Gastroesophageal sphincter (tissue), 4 donors: ENCODE measurements at regions not wholly inside any gene's neighbourhood (a gene's known extent, or its start where the extent isn't known, plus 50 kb on each side); places are given as distances from the start of the nearest gene placed in this dataset.

Source experiments
- ATAC-seq: fragments of 150-250 bp; one replicate; pipeline ENCODE4 v1.9.1; 2016; ENCODE audit warnings: mild to moderate bottlenecking, moderate library complexity
- H3K27ac ChIP-seq, 4 donors: fragments of 200-600 bp; sonication (generic) in 3 of 4; 1 replicate in 3 of 4; 2 replicates in 1 of 4; pipeline ENCODE4 v1.5.1; 2016 to 2019
- H3K27me3 ChIP-seq: fragments of 200-600 bp; sonication (generic); one replicate; pipeline ENCODE4 v1.5.1; 2019
- H3K36me3 ChIP-seq, 2 donors: fragments of 200-600 bp; sonication (generic); one replicate each; pipeline ENCODE4 v1.5.1; 2019; ENCODE audit warnings: control low read depth in 1 of 2
- H3K4me1 ChIP-seq, 3 donors: fragments of 200-600 bp; sonication (generic); 1 replicate in 2 of 3; 2 replicates in 1 of 3; pipeline ENCODE4 v1.5.1; 2016 to 2019; ENCODE audit warnings: control low read depth in 2 of 3
- H3K4me3 ChIP-seq, 2 donors: fragments of 200-600 bp; sonication (generic); one replicate each; pipeline ENCODE4 v1.5.1; 2019; ENCODE audit warnings: mild to moderate bottlenecking in 1 of 2, moderate library complexity in 1 of 2
- H3K9me3 ChIP-seq, 3 donors: fragments of 200-600 bp; sonication (generic); one replicate each; pipeline ENCODE4 v1.5.1; 2017 to 2019; ENCODE audit warnings: control low read depth in 2 of 3
- EP300 ChIP-seq: sonication (generic); formaldehyde crosslinking; IDR thresholded peaks from one replicate; pipeline ENCODE4 v1.6.1; 2017; ENCODE audit warnings: antibody characterized with exemption, mild to moderate bottlenecking
- POLR2A ChIP-seq, 2 donors: fragments of 450-650 bp; IDR thresholded peaks; one replicate each; pipeline ENCODE4 v1.6.1; 2017; ENCODE audit warnings: antibody characterized with exemption in 2 of 2, mild to moderate bottlenecking in 2 of 2, moderate library complexity in 1 of 2
- POLR2AphosphoS5 ChIP-seq: sonication (generic); formaldehyde crosslinking; IDR thresholded peaks from one replicate; pipeline ENCODE4 v1.6.1; 2017; ENCODE audit warnings: antibody characterized with exemption
- WGBS, 2 donors: methylation state at CpG; one replicate each; pipeline ENCODE4 v1.1.5; 2018; ENCODE audit warnings: low coverage in 1 of 2; 5-methylcytosine and 5-hydroxymethylcytosine counted together
- TF ChIP-seq, protein P1 (sequence below), 4 experiments: fragments of 200-600 bp in 2 of 4; fragments of 450-650 bp in 2 of 4; sonication (generic) in 1 of 4; IDR thresholded peaks; one replicate each; pipeline ENCODE4 v1.5.1; 2017 to 2019; ENCODE audit warnings: antibody characterized with exemption in 4 of 4, mild to moderate bottlenecking in 2 of 4, moderate library complexity in 2 of 4

DNA sequence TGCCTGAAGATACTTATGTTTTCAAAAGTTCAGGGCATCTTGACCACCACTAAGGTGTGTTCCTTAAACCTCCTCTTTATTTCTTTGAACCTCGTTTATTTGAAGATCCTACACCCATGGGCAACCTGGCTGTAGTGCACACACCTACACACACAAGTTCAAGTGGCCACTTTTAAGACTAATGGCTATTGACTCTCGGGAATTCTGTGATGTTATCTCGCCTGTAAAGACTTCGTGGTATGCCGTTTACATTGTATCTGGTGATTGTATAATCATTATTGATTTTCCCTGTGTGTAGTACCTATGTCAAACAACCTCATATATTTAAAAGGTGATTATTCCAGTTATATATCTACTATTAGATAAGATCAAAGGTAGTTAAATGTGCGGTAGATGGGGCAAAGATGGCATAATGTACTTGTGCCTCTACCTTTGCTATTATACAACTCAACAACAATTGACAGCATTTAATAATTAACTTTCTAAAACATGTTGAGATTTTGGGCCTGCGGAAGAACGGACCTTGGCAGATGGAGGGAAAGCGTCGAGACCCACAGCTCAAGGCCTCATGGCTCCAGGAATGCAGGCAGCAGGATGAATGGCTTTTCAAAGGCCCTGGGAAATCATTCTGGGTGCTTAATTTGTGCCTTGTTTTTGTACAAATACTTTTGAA is 51.4 kb upstream of the IRX2 start:
- no peak for TF ChIP-seq EP300
- TF ChIP-seq POLR2A (IDR thresholded peaks at IDR 0.05), result no peak
- TF ChIP-seq, protein P1, sequence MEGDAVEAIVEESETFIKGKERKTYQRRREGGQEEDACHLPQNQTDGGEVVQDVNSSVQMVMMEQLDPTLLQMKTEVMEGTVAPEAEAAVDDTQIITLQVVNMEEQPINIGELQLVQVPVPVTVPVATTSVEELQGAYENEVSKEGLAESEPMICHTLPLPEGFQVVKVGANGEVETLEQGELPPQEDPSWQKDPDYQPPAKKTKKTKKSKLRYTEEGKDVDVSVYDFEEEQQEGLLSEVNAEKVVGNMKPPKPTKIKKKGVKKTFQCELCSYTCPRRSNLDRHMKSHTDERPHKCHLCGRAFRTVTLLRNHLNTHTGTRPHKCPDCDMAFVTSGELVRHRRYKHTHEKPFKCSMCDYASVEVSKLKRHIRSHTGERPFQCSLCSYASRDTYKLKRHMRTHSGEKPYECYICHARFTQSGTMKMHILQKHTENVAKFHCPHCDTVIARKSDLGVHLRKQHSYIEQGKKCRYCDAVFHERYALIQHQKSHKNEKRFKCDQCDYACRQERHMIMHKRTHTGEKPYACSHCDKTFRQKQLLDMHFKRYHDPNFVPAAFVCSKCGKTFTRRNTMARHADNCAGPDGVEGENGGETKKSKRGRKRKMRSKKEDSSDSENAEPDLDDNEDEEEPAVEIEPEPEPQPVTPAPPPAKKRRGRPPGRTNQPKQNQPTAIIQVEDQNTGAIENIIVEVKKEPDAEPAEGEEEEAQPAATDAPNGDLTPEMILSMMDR (IDR thresholded peaks at IDR 0.05), result no peak
- TF ChIP-seq POLR2AphosphoS5, result no peak
- WGBS, 2 donors, result 68 to 80% methylated on average over 10 of the region's 10 CpGs
- no peak overlapping the region for H3K27ac ChIP-seq
- no peaks in the 10 kb centered on the region for H3K36me3 ChIP-seq
- no peaks in the 10 kb centered on the region for H3K4me1 ChIP-seq
- H3K9me3 ChIP-seq, result no peaks in the 10 kb centered on the region
- peaks cover 34% of the 10 kb centered on the region for H3K27me3 ChIP-seq
- no peak for ATAC-seq
- no peak overlapping the region for H3K4me3 ChIP-seq

DNA sequence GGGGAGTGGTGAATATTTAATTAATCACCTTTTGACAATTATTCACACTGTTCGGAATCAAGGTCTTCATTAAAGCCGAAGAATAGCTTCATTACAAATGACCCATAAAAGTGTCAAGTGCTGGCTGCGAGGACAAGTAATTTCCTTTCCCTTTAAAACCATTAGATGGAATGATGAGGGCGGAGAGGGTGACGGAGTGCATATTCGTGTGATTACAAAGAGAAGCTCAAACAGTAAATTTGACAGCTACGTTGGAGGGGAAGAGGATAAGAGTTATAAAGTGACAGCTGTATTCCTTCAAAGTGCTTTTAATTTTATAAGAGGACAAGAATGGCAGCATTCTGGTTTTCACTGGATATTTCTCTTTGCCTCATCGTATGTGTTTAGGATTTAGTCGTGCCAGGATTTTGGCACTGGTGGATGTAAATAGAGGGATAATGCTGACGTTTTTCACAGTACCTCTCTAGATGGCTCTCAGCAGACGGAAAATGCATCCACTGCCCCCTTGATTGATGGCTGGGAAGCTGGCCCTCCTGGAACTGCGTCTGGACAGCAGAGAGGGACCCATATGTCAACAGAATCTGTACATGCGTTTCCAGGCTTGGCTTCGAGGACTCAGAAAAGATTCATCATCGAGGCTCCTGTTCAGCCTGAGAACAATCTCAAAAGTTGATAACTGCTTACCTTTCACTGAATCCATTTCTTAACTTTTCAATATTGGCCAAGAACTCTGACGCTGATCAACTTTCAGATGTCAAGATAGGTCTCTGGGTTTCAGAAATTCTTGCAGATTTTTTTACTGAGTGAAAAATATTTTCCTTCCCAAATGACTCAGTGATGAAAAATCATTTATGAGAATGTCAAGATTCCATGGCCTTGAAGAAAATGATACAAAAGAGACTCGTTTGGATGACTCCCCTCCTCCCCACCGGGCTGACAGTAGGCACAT is 50.4 kb upstream of the IRX2 start:
- 21 to 29% methylated on average over 13 to 16 of the region's 18 CpGs for WGBS, 2 donors

More for the DNA sequence above, 50.4 kb upstream of the IRX2 start:
- H3K4me1 ChIP-seq, result no peaks in the 10 kb centered on the region
- H3K4me3 ChIP-seq, result no peak overlapping the region
- peaks cover 34% of the 10 kb centered on the region for H3K27me3 ChIP-seq
- TF ChIP-seq EP300 (no peak), POLR2AphosphoS5 (no peak), POLR2A (IDR thresholded peaks at IDR 0.05) (no peak)
- TF ChIP-seq, protein P1 (IDR thresholded peaks at IDR 0.05), result no peak
- H3K36me3 ChIP-seq, result no peaks in the 10 kb centered on the region
- no peak overlapping the region for H3K27ac ChIP-seq
- no peaks in the 10 kb centered on the region for H3K9me3 ChIP-seq
- ATAC-seq, result no peak
